ENCODE measurements at regions not wholly inside any gene's neighbourhood (a gene's known extent, or its start where the extent isn't known, plus 50 kb on each side); places are given as distances from the start of the nearest gene placed in this dataset.

DNA sequence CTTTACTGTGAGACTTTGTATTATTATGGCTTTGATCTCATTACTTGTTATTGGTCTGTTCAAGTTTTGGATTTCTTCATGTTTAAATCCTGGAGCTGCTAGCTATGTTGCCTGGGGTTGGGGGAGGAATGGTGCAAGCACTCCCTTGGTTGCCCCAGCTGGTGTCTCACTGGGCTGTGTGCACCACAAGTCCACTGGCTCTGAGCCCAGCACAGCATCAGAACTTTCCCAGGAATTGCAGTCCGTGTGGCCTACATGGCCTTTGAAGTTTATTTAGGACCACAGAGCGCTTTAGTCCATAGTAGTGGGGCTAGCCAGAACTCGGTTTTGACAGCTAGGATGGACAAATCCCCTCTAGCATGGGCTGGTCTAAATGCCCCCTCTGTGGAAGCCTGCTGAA is 278.8 kb upstream of the RPS6KA3 start:
- Histone ChIP-seq H3K27ac (ENCODE audit: extremely low read depth, low read depth, low read length) (no peak overlapping the region), H3K9me3 (ENCODE audit: control insufficient read depth, insufficient read depth, low read depth, low read length) (no peaks in the 10 kb centered on the region; the same call in none of the 2 replicates), H3K4me3 (ENCODE audit: low read depth, low read length) (no peak overlapping the region), H3K4me1 (ENCODE audit: control insufficient read depth, insufficient read depth, low read length) (no peaks in the 10 kb centered on the region), H3K36me3 (ENCODE audit: control insufficient read depth in 2 of 2, insufficient read depth in 1 of 2, low read length in 2 of 2) (no peaks in the 10 kb centered on the region)
- ChIA-PET POLR2A (no interaction called here), CTCF (interaction anchor here (0.7 kb wide), 1 partner anchor 18 kb away, joined by 5 read pairs; no protein-coding TSS in a partner anchor)
- TF ChIP-seq TRIM28 (IDR thresholded peaks at IDR 0.05; ENCODE audit: borderline replicate concordance, low read length) (no peak), ZNF621 (tag by site-specific recombination; IDR thresholded peaks at IDR 0.05) (no peak), ZNF10 (tag by site-specific recombination; IDR thresholded peaks at IDR 0.05) (no peak), ZNF670 (tag by site-specific recombination; IDR thresholded peaks at IDR 0.05; ENCODE audit: low read depth) (no peak), ZNF530 (tag by site-specific recombination; IDR thresholded peaks at IDR 0.05; ENCODE audit: low read depth) (no peak), ZNF776 (tag by site-specific recombination; IDR thresholded peaks at IDR 0.05; ENCODE audit: borderline replicate concordance) (no peak), ZNF169 (tag by site-specific recombination; IDR thresholded peaks at IDR 0.05) (no peak), ZNF394 (tag by site-specific recombination; IDR thresholded peaks at IDR 0.05; ENCODE audit: borderline replicate concordance) (no peak), KLF9 (tag by site-specific recombination; IDR thresholded peaks at IDR 0.05; ENCODE audit: low read depth) (no peak), ZNF433 (tag by site-specific recombination; IDR thresholded peaks at IDR 0.05; ENCODE audit: low read depth) (no peak)

- Histone ChIP-seq H3K36me3 (ENCODE audit: control insufficient read depth in 2 of 2, insufficient read depth in 1 of 2, low read length in 2 of 2) (no peaks in the 10 kb centered on the region), H3K4me3 (ENCODE audit: low read depth, low read length) (no peak overlapping the region), H3K9me3 (ENCODE audit: control insufficient read depth, insufficient read depth, low read depth, low read length) (no peaks in the 10 kb centered on the region; the same call in none of the 2 replicates), H3K27ac (ENCODE audit: extremely low read depth, low read depth, low read length) (no peak overlapping the region), H3K4me1 (ENCODE audit: control insufficient read depth, insufficient read depth, low read length) (no peaks in the 10 kb centered on the region)
- ChIA-PET CTCF (no interaction called here), POLR2A (no interaction called here)
- TF ChIP-seq HOXC10 (CRISPR knock-in tag; IDR thresholded peaks at IDR 0.05) (no peak), TRIM28 (IDR thresholded peaks at IDR 0.05; ENCODE audit: borderline replicate concordance, low read length) (0 out of 2 replicates have a peak, but pooled peaks have one; percentile 51), ZNF560 (tag by site-specific recombination; IDR thresholded peaks at IDR 0.05; ENCODE audit: borderline replicate concordance) (no peak), ZNF221 (tag by site-specific recombination; IDR thresholded peaks at IDR 0.05; ENCODE audit: borderline replicate concordance) (no peak), SETDB1 (IDR thresholded peaks at IDR 0.05; ENCODE audit: insufficient read length, low read length) (peak; percentile 78), ZNF585B (tag by site-specific recombination; IDR thresholded peaks at IDR 0.05) (peak; percentile 92)
These were observed 275.4 kb upstream of the RPS6KA3 start for GRCh38 chrX:20542072-20542471.

GRCh38 chrX:20538974-20539373 is 272.3 kb upstream of the RPS6KA3 start:
- H3K27ac ChIP-seq (ENCODE audit: extremely low read depth, low read depth, low read length) = no peak overlapping the region
- ChIA-PET CTCF (interaction anchor here (0.6 to 1.9 kb wide), 4 partner anchors 9 to 1370 kb away, joined by 3 to 13 read pairs (median 4); no protein-coding TSS in a partner anchor), POLR2A (interaction anchor here (0.6 kb wide), 1 partner anchor 147 kb away, joined by 4 read pairs; no protein-coding TSS in a partner anchor)
- no peaks in the 10 kb centered on the region for H3K4me1 ChIP-seq (ENCODE audit: control insufficient read depth, insufficient read depth, low read length)
- H3K36me3 ChIP-seq (ENCODE audit: control insufficient read depth in 2 of 2, insufficient read depth in 1 of 2, low read length in 2 of 2) = no peaks in the 10 kb centered on the region
- H3K4me3 ChIP-seq (ENCODE audit: low read depth, low read length) = no peak overlapping the region
- H3K9me3 ChIP-seq (ENCODE audit: control insufficient read depth, insufficient read depth, low read depth, low read length) = no peaks in the 10 kb centered on the region; the same call in none of the 2 replicates
- TF ChIP-seq ZNF548 (tag by site-specific recombination; IDR thresholded peaks at IDR 0.05) = no peak
- no peak for TF ChIP-seq ZNF26 (tag by site-specific recombination; IDR thresholded peaks at IDR 0.05)
- no peak for TF ChIP-seq ZSCAN30 (tag by site-specific recombination; IDR thresholded peaks at IDR 0.05)
- TF ChIP-seq FEZF1 (tag by site-specific recombination; IDR thresholded peaks at IDR 0.05) = no peak
- TF ChIP-seq ZNF830 (tag by site-specific recombination; IDR thresholded peaks at IDR 0.05; ENCODE audit: low read depth) = no peak
- TF ChIP-seq ZNF623 (tag by site-specific recombination; IDR thresholded peaks at IDR 0.05) = no peak
- no peak for TF ChIP-seq ZNF239 (tag by site-specific recombination; IDR thresholded peaks at IDR 0.05)
- TF ChIP-seq ZNF292 (tag by site-specific recombination; IDR thresholded peaks at IDR 0.05; ENCODE audit: borderline replicate concordance, low read depth) = no peak
- TF ChIP-seq ZBTB20 (tag by site-specific recombination; IDR thresholded peaks at IDR 0.05) = no peak
- no peak for TF ChIP-seq ZNF701 (tag by site-specific recombination; IDR thresholded peaks at IDR 0.05)
- no peak for TF ChIP-seq ZNF391 (tag by site-specific recombination; IDR thresholded peaks at IDR 0.05; ENCODE audit: borderline replicate concordance, low read depth)
- TF ChIP-seq ZNF629 (tag by site-specific recombination; IDR thresholded peaks at IDR 0.05) = no peak
- no peak for TF ChIP-seq ZNF140 (tag by site-specific recombination; IDR thresholded peaks at IDR 0.05)
- TF ChIP-seq ZNF521 (tag by site-specific recombination; IDR thresholded peaks at IDR 0.05) = no peak
- no peak for TF ChIP-seq ZBTB21 (tag by site-specific recombination; IDR thresholded peaks at IDR 0.05)
- no peak for TF ChIP-seq YY1 (tag by site-specific recombination; IDR thresholded peaks at IDR 0.05)
- TF ChIP-seq ZNF341 (tag by site-specific recombination; IDR thresholded peaks at IDR 0.05; ENCODE audit: low read depth) = no peak
